ENCODE measurements at regions not wholly inside any gene's neighbourhood (a gene's known extent, or its start where the extent isn't known, plus 50 kb on each side); places are given as distances from the start of the nearest gene placed in this dataset.

DNA sequence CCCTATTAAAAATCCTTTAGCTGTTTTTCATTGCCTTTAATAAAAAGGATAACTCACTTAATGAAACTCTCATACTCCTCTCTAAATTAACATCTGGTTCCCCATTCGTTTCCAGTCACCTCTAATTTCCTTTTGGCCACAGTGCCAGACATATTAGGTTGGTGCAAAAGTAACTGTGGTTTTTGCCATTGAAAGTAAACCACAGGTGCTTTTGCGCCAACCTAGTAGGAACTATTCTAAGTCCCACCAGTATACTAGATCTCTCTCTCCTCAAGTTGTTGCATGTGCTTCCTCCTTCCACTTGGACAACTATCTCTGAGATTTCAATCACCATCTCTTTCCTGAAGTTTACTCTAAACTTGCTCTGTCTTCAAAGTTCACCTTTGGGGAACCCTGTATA is 961.1 kb downstream of the TBC1D32 start:
- Histone ChIP-seq H2BK12ac (ENCODE audit: low read depth, low read length) (no peak overlapping the region), H3K27ac (ENCODE audit: low read depth, low read length) (no peak overlapping the region), H4K20me1 (replicated peaks in 1 of 2; ENCODE audit: control insufficient read depth in 1 of 2, insufficient read depth in 2 of 2, low read length in 2 of 2) (no peaks in the 10 kb centered on the region), H2AK5ac (ENCODE audit: low read depth, low read length) (no peak overlapping the region), H3K36me3 (ENCODE audit: control insufficient read depth in 2 of 4, insufficient read depth in 4 of 4, low read length in 3 of 4) (no peaks in the 10 kb centered on the region), H2BK20ac (ENCODE audit: low read length) (no peak overlapping the region), H3K23me2 (ENCODE audit: low read depth, low read length) (no peaks in the 10 kb centered on the region), H3K18ac (ENCODE audit: extremely low read depth, low read length) (no peak overlapping the region), H3K4me3 (ENCODE audit: extremely low read depth in 1 of 4, insufficient read depth in 2 of 4, low read depth in 3 of 4, low read length in 4 of 4) (no peak overlapping the region), H4K8ac (ENCODE audit: extremely low read depth, insufficient read depth, low read length) (no peak overlapping the region), H3K56ac (replicated peaks; ENCODE audit: insufficient read length, low read depth, low read length) (no peak overlapping the region), H3K4me1 (replicated peaks in 1 of 4; ENCODE audit: control insufficient read depth in 3 of 4, insufficient read depth in 4 of 4, low read length in 3 of 4) (no peaks in the 10 kb centered on the region), H3K9me3 (ENCODE audit: insufficient read depth in 2 of 2, low read depth in 1 of 2, low read length in 1 of 2) (no peaks in the 10 kb centered on the region), H3K79me1 (ENCODE audit: low read depth, low read length) (no peaks in the 10 kb centered on the region), H2AFZ (ENCODE audit: low read length) (no peak overlapping the region), H3K4me2 (ENCODE audit: insufficient read depth in 1 of 2, low read depth in 2 of 2, low read length in 2 of 2) (no peak overlapping the region), H2BK120ac (replicated peaks; ENCODE audit: low read depth, low read length) (no peak overlapping the region), H2BK15ac (ENCODE audit: low read length) (no peak overlapping the region), H3K9ac (replicated peaks in 1 of 4; ENCODE audit: extremely low read depth in 1 of 4, low read depth in 3 of 4, low read length in 3 of 4) (no peak overlapping the region), H3K79me2 (ENCODE audit: control insufficient read depth in 1 of 2, insufficient read depth in 2 of 2, low read length in 2 of 2) (no peaks in the 10 kb centered on the region), H3K27me3 (replicated peaks in 1 of 4; ENCODE audit: control insufficient read depth in 3 of 4, extremely low read depth in 1 of 4, insufficient read depth in 3 of 4, low read length in 3 of 4) (no peaks in the 10 kb centered on the region), H3K4ac (replicated peaks; ENCODE audit: insufficient read length, low read depth, low read length) (no peak overlapping the region), H4K91ac (replicated peaks; ENCODE audit: insufficient read length, low read length) (no peak overlapping the region), H3K23ac (ENCODE audit: insufficient read length) (no peak overlapping the region), H3K14ac (ENCODE audit: insufficient read length) (no peak overlapping the region), H4K5ac (ENCODE audit: insufficient read length, low read depth, low read length) (no peak overlapping the region), H2BK5ac (ENCODE audit: low read depth, low read length) (no peak overlapping the region)
- FAIRE-seq (no peak), DNase-seq (ENCODE audit: low read depth in 1 of 2, low spot score in 2 of 2) (no peak)
- CTCF ChIA-PET (ENCODE audit: partially characterized antibody) = interaction anchor here (1.6 kb wide), 1 partner anchor 143 kb away, joined by 3 read pairs; no protein-coding TSS in a partner anchor
- 87% methylated on average over 2 of the region's 2 CpGs; no CpG with 5 or more reads in 1 of the 2 experiments for WGBS, 2 experiments (ENCODE audit: extremely low coverage in 1 of 2, insufficient coverage in 1 of 2, insufficient read length in 1 of 2, insufficient replicate concordance in 2 of 2, low coverage in 1 of 2, low lambda C conversion rate in 2 of 2, missing lambda C conversion rate in 1 of 2)
- POLR2A ChIA-PET (ENCODE audit: partially characterized antibody) = no interaction called here
- no peak for TF ChIP-seq HDAC6 (IDR thresholded peaks at IDR 0.05; ENCODE audit: low read depth, low read length)
- TF ChIP-seq, protein P1, sequence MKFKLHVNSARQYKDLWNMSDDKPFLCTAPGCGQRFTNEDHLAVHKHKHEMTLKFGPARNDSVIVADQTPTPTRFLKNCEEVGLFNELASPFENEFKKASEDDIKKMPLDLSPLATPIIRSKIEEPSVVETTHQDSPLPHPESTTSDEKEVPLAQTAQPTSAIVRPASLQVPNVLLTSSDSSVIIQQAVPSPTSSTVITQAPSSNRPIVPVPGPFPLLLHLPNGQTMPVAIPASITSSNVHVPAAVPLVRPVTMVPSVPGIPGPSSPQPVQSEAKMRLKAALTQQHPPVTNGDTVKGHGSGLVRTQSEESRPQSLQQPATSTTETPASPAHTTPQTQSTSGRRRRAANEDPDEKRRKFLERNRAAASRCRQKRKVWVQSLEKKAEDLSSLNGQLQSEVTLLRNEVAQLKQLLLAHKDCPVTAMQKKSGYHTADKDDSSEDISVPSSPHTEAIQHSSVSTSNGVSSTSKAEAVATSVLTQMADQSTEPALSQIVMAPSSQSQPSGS (IDR thresholded peaks at IDR 0.05; ENCODE audit: low read length) = no peak
- TF ChIP-seq JUND (IDR thresholded peaks at IDR 0.05; ENCODE audit: low read length) = no peak
- TF ChIP-seq, protein P2, sequence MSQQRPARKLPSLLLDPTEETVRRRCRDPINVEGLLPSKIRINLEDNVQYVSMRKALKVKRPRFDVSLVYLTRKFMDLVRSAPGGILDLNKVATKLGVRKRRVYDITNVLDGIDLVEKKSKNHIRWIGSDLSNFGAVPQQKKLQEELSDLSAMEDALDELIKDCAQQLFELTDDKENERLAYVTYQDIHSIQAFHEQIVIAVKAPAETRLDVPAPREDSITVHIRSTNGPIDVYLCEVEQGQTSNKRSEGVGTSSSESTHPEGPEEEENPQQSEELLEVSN (IDR thresholded peaks at IDR 0.05) = no peak
- no peak for TF ChIP-seq SP2 (IDR thresholded peaks at IDR 0.05; ENCODE audit: low read length)
- TF ChIP-seq RAD21 (IDR thresholded peaks at IDR 0.05 in 1 of 2, conservative IDR thresholded peaks at IDR 0.05 in 1 of 2; ENCODE audit: low read depth in 2 of 2, low read length in 2 of 2) = no peak
- TF ChIP-seq EP300 (IDR thresholded peaks at IDR 0.05; ENCODE audit: borderline replicate concordance in 1 of 2, low read depth in 2 of 2, low read length in 2 of 2) = no peak
- TF ChIP-seq FOSL1 (IDR thresholded peaks at IDR 0.05; ENCODE audit: insufficient read depth, low read depth, low read length) = no peak
- no peak for TF ChIP-seq KDM5A (IDR thresholded peaks at IDR 0.05; ENCODE audit: low read length)
- TF ChIP-seq RFX5 (IDR thresholded peaks at IDR 0.05; ENCODE audit: borderline replicate concordance, low read depth, low read length) = no peak
- no peak for TF ChIP-seq POU5F1 (IDR thresholded peaks at IDR 0.05; ENCODE audit: low read depth, low read length)
- no peak for TF ChIP-seq CBX5 (IDR thresholded peaks at IDR 0.05; ENCODE audit: low read depth, low read length)
